Activated naive CD8-positive, alpha-beta T cell (primary cell): ENCODE measurements at regions not wholly inside any gene's neighbourhood (a gene's known extent, or its start where the extent isn't known, plus 50 kb on each side); places are given as distances from the start of the nearest gene placed in this dataset.

ENCODE experiments used
- H3K27ac Mint-ChIP-seq: one replicate; pipeline ENCODE4 v1.8.0; 2021; ENCODE audit warnings: mixed read lengths
- H3K27me3 Mint-ChIP-seq: one replicate; pipeline ENCODE4 v1.8.0; 2021; ENCODE audit warnings: mixed read lengths
- H3K36me3 Mint-ChIP-seq: one replicate; pipeline ENCODE4 v1.8.0; 2021; ENCODE audit warnings: mixed read lengths
- H3K4me1 Mint-ChIP-seq: one replicate; pipeline ENCODE4 v1.8.0; 2021; ENCODE audit warnings: low read depth, mixed read lengths
- H3K4me3 Mint-ChIP-seq: one replicate; pipeline ENCODE4 v1.8.0; 2021; ENCODE audit warnings: mild to moderate bottlenecking, mixed read lengths
- H3K9me3 Mint-ChIP-seq: one replicate; pipeline ENCODE4 v1.8.0; 2021; ENCODE audit warnings: low read depth, mixed read lengths

DNA sequence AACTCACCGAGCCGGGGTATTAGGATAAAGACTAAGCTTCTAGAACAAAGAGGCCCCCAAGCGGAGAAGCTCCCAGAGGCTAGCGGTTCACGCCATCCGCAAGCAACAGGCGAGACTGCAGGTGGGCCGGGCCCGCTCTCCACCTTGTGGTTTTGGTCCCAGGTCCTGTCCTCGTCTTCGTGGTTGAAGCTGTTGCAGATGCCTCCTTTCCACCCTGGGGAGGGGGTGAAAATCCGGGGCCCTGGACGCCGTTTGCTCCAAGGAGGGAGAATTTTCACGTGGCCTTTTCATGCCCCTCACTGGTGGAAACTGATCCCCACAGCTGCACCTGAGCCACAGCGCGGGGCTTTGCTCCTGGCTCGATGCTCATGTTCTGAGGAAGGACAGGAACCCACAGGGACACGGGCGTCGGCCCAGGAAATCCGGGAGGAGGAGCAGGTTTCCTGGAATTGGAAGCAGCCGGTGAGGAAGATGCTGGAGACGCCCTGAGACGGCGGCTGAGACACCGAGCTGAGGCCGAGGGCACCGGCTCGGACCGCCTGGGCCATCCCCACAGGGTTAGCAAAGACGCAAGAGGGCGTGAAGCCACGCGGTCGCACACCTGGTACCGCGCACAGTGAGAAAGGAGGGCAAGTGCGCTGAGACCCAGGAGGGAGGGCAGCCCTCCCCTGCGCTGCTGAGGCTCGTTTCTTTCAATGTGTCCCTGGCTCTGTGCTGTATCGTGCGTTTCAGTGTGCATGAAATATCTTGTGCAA is 54.7 kb upstream of the SALL3 start:
- Mint-ChIP-seq H3K4me3 (no peak overlapping the region), H3K9me3 (no peaks in the 10 kb centered on the region), H3K4me1 (no peaks in the 10 kb centered on the region)

GRCh38 chr18:78925557-78926242 is 53.9 kb upstream of the SALL3 start:
- H3K4me1 Mint-ChIP-seq: no peaks in the 10 kb centered on the region
- no peaks in the 10 kb centered on the region for H3K36me3 Mint-ChIP-seq
- H3K4me3 Mint-ChIP-seq: no peak overlapping the region
- H3K27me3 Mint-ChIP-seq: peaks cover 2% of the 10 kb centered on the region
- H3K27ac Mint-ChIP-seq: no peak overlapping the region
- no peaks in the 10 kb centered on the region for H3K9me3 Mint-ChIP-seq

More for the DNA sequence above, 54.7 kb upstream of the SALL3 start:
- H3K36me3 Mint-ChIP-seq: no peaks in the 10 kb centered on the region
- no peak overlapping the region for H3K27ac Mint-ChIP-seq
- H3K27me3 Mint-ChIP-seq: peaks cover 2% of the 10 kb centered on the region

- Mint-ChIP-seq H3K9me3 (no peaks in the 10 kb centered on the region), H3K4me3 (no peak overlapping the region), H3K27me3 (peaks cover 2% of the 10 kb centered on the region), H3K27ac (no peak overlapping the region), H3K36me3 (no peaks in the 10 kb centered on the region), H3K4me1 (no peaks in the 10 kb centered on the region)
Measured at GRCh38 chr18:78926243-78926615, 53.4 kb upstream of the SALL3 start.

DNA sequence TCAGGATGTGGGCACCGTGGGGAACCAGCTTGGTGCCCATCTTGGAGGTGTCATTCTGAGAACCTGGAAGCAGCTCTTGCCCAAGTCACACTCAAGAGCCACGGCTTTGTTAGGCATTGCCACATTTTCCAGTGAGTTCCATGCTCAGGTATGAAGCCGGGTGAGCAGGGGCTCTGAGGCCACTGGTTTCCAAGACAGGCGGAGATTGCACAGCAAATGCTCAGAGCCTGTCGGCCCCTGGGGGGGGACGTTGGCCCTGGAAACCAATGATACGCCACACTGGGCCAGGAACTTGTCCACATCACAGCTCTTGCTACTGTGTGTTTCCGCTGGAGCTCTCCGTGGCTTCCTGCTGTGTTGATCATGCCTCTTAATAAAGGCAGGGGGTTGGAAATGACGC is 52.5 kb upstream of the SALL3 start:
- H3K36me3 Mint-ChIP-seq: no peaks in the 10 kb centered on the region
- no peak overlapping the region for H3K27ac Mint-ChIP-seq
- H3K4me1 Mint-ChIP-seq: no peaks in the 10 kb centered on the region
- no peaks in the 10 kb centered on the region for H3K9me3 Mint-ChIP-seq
- H3K4me3 Mint-ChIP-seq: no peak overlapping the region
- peaks cover 2% of the 10 kb centered on the region for H3K27me3 Mint-ChIP-seq

DNA sequence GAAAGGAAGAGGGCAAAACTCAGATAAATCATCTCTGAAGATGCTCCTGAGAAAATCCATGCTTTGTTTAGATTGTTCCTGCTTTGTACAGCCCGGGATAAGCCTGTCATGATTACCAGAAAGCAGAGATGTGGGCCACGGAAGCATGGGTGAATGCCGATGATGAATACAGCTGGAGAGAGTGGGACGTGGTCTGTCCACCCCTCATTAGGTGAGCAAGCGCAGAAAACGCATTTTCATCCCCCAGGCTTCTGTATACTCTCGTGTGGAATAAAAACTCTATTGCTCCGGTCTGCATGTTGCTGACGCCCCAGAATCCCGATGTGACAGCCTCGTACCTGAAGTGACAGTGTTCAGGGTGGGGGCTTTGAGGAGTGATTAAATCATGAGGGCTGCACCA is 52.0 kb upstream of the SALL3 start:
- Mint-ChIP-seq H3K27ac (no peak overlapping the region), H3K4me1 (no peaks in the 10 kb centered on the region), H3K4me3 (no peak overlapping the region), H3K27me3 (peaks cover 2% of the 10 kb centered on the region), H3K9me3 (no peaks in the 10 kb centered on the region), H3K36me3 (no peaks in the 10 kb centered on the region)

- Mint-ChIP-seq H3K36me3 (no peaks in the 10 kb centered on the region), H3K4me1 (no peaks in the 10 kb centered on the region), H3K27ac (no peak overlapping the region), H3K27me3 (peaks cover 2% of the 10 kb centered on the region), H3K4me3 (no peak overlapping the region), H3K9me3 (no peaks in the 10 kb centered on the region)
Measured at GRCh38 chr18:78928076-78928475, 51.5 kb upstream of the SALL3 start.

- no peak overlapping the region for H3K4me3 Mint-ChIP-seq
- no peaks in the 10 kb centered on the region for H3K9me3 Mint-ChIP-seq
- H3K36me3 Mint-ChIP-seq: no peaks in the 10 kb centered on the region
- H3K27ac Mint-ChIP-seq: no peak overlapping the region
- H3K27me3 Mint-ChIP-seq: peaks cover 2% of the 10 kb centered on the region
- H3K4me1 Mint-ChIP-seq: no peaks in the 10 kb centered on the region
Measured at GRCh38 chr18:78929516-78929915, 50.1 kb upstream of the SALL3 start.
